Large intestine (tissue), 3 donors: ENCODE measurements at regions not wholly inside any gene's neighbourhood (a gene's known extent, or its start where the extent isn't known, plus 50 kb on each side); places are given as distances from the start of the nearest gene placed in this dataset.

Experiments
- DNase-seq, 2 donors: peaks; one replicate each; pipeline versions ENCODE4 v3.0.0 to v3.0.0-alpha.2; 2013
- H3K27ac ChIP-seq: one replicate; pipeline ENCODE4 v1.5.1; 2013; ENCODE audit warnings: low read length
- H3K27me3 ChIP-seq: 2 replicates; pipeline ENCODE4 v1.6.1; 2013; ENCODE audit warnings: low read length; ENCODE audit not compliant: control insufficient read depth, insufficient read depth
- H3K36me3 ChIP-seq: 2 replicates; pipeline ENCODE4 v1.6.1; 2013; ENCODE audit warnings: low read length; ENCODE audit not compliant: control insufficient read depth, insufficient read depth
- H3K4me1 ChIP-seq: one replicate; pipeline ENCODE4 v1.6.1; 2013; ENCODE audit warnings: low read length; ENCODE audit not compliant: control insufficient read depth, insufficient read depth
- H3K4me3 ChIP-seq: one replicate; pipeline ENCODE4 v1.5.1; 2013; ENCODE audit warnings: low read length
- H3K9me3 ChIP-seq: one replicate; pipeline ENCODE4 v1.6.1; 2013; ENCODE audit warnings: mild to moderate bottlenecking, low read depth, low read length, moderate library complexity; ENCODE audit not compliant: control insufficient read depth
- WGBS: methylation state at CpG from one replicate; pipeline ENCODE4 v1.1.5; 2013; ENCODE audit warnings: low lambda C conversion rate; ENCODE audit not compliant: insufficient coverage; 5-methylcytosine and 5-hydroxymethylcytosine counted together

DNA sequence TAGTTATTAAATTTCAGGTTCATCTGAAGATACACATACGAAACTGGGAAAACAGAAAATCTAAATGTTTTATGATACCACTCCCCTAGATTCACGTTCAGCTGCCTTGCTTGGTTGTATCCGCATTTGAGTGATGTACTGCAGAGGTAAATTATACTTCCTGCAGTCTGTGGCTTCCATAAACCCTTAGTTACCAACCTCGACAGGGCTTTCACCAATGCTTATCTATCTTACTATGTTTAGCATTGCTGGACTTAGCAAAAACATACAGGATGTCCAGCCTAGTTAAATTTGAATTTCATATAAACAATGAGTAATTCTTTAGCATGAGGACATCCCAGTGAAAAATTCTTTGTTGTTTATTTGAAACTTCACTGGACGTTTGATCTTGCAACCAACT is 108.8 kb downstream of the TMA16 start:
- no peak for DNase-seq
- no peaks in the 10 kb centered on the region for H3K27me3 ChIP-seq
- H3K4me1 ChIP-seq = no peaks in the 10 kb centered on the region
- 23% methylated on average over 3 of the region's 5 CpGs for WGBS
- H3K27ac ChIP-seq = no peak overlapping the region
- H3K4me3 ChIP-seq = no peak overlapping the region
- no peaks in the 10 kb centered on the region for H3K9me3 ChIP-seq
- H3K36me3 ChIP-seq = no peaks in the 10 kb centered on the region

DNA sequence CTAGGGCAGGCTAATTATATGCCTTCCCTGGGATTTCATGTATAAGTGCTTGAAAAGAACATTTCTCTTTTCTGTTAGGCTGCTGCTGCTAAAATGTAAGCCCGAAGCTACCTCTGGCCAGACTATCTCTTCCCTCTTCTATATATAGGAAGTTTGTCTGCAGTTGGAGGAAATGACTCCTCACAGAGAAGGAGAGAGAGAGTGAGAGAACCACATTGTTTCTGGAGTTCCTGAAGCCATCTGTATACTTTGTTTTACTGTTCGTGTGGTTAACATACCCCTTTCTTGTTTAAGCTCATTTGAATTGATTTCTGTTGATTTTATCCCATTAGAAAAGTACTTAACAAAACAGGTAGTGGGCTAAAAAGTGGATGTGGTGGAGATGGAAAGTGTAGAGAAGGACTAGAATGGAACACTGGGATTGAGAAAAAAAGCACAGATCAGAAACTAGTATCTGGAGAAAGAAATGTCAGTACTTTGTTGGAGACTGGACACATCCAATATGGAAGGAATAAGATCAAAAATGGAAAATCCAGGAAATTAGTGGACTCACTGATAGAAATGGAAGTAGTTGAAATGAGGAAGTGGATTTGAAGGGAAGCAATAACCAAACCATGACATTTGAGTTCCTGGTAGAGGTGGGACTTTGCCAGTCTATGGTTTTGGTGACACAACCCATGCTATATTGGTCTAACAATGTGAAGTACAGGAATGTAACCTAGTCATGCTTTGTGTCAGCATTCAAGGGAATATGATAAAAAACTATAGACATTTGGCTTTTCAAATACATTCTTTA is 112.6 kb downstream of the TMA16 start:
- WGBS = 83% methylated on average over 1 of the region's 2 CpGs

DNA sequence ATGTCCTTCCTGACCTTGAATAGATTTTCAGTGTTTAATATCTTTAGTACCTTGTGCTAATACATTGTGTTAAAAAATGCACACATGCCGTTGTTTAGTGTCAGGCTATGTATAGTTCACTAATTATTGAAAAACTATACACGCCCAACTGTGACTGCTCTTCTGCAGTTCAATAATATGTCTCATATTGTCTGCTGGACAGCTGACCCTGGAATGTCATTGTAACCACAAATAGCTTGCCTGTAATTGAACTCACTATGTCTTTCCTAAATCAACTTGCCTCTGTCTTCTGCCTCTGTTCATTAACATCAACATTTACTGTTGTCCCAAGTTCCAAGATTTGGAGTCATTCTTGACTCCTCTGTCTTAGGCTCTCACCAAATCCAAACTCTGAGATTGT is 114.5 kb downstream of the TMA16 start:
- Histone ChIP-seq H3K4me3 (no peak overlapping the region), H3K4me1 (no peaks in the 10 kb centered on the region), H3K9me3 (no peaks in the 10 kb centered on the region), H3K27me3 (no peaks in the 10 kb centered on the region), H3K27ac (no peak overlapping the region), H3K36me3 (no peaks in the 10 kb centered on the region)
- 86% methylated on average over 1 of the region's 2 CpGs for WGBS
- no peak for DNase-seq

More for the DNA sequence above, 112.6 kb downstream of the TMA16 start:
- no peaks in the 10 kb centered on the region for H3K9me3 ChIP-seq
- no peaks in the 10 kb centered on the region for H3K4me1 ChIP-seq
- no peaks in the 10 kb centered on the region for H3K27me3 ChIP-seq
- H3K36me3 ChIP-seq = no peaks in the 10 kb centered on the region
- no peak overlapping the region for H3K4me3 ChIP-seq
- DNase-seq = no peak
- no peak overlapping the region for H3K27ac ChIP-seq

DNA sequence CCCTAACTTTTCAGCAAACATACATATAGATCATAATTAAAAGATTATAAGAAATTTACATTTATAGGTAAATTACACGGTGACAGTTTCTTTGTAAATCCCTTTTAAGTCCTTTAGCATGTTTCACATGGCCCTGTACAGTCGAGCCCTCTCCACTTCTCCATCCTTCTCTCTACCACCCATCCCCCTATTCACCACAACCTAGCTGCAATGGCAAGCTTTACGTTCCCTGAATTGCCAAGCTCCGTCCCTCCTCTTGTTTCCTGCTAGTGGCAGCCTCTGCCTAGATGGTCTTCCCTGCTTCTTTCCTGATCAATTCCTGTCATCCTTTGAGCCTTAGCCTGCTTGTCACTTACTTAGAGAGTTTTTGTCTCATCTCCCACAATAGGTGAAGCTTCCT is 116.2 kb downstream of the TMA16 start:
- Histone ChIP-seq H3K4me1 (no peaks in the 10 kb centered on the region), H3K27ac (no peak overlapping the region), H3K36me3 (no peaks in the 10 kb centered on the region), H3K27me3 (no peaks in the 10 kb centered on the region), H3K4me3 (no peak overlapping the region), H3K9me3 (no peaks in the 10 kb centered on the region)
- no CpG with 5 or more reads among the region's 4 CpGs for WGBS
- no peak for DNase-seq

DNA sequence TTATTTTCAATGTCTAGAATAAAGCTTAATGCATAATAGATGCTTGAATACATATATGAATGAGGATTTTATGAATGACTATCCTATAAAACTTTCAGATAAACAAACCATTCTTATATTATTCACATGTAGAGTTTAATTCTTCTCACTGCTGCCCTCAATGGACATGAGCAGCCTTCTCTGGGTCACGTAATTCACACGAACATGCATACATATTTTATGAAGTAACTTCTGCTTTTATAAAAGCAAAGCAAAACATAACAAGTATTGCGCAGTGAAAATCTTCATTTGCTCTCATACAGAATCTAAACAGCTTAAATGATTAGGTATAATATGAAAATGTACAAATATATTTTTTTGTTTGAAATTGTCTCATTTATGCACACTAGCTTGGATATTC is 116.7 kb downstream of the TMA16 start:
- no peaks in the 10 kb centered on the region for H3K36me3 ChIP-seq
- no peaks in the 10 kb centered on the region for H3K27me3 ChIP-seq
- DNase-seq = no peak
- H3K27ac ChIP-seq = no peak overlapping the region
- H3K9me3 ChIP-seq = no peaks in the 10 kb centered on the region
- H3K4me3 ChIP-seq = no peak overlapping the region
- no peaks in the 10 kb centered on the region for H3K4me1 ChIP-seq
- 78% methylated on average over 3 of the region's 3 CpGs for WGBS

DNA sequence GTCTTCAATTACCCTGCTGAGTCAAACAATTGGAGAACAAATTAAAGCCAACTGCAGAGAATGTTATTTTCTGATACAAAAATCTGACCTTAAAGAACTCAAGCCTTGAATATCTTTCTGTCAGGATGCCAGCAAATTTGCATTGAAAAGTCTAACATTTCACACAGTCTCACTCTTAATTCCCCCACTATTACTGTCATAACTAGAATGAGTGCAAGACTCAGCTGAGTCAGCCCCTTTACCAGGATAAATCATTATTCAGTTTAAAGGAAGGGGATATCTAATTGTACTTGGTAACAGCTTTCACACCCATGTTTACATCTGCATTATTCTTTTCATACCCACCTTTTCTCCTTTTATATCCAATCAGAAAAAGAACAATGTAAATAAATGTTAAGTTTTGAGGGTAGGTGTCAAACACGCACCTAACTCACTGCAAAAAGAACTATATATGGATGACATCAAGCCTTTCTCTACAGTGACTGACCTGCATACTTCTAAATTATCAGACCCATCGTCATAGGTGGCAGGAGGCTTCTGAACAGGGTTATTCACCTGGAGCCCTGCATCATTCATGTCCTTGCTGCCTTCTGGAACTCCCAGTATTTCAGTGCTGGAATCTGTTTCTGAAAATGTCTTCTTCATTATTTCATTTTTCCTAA is 117.4 kb downstream of the TMA16 start:
- H3K27ac ChIP-seq = no peak overlapping the region
- H3K4me3 ChIP-seq = no peak overlapping the region
- H3K27me3 ChIP-seq = no peaks in the 10 kb centered on the region
- H3K4me1 ChIP-seq = no peaks in the 10 kb centered on the region
- WGBS = 100% methylated on average over 1 of the region's 2 CpGs
- H3K9me3 ChIP-seq = no peaks in the 10 kb centered on the region
- no peak for DNase-seq
- H3K36me3 ChIP-seq = no peaks in the 10 kb centered on the region

DNA sequence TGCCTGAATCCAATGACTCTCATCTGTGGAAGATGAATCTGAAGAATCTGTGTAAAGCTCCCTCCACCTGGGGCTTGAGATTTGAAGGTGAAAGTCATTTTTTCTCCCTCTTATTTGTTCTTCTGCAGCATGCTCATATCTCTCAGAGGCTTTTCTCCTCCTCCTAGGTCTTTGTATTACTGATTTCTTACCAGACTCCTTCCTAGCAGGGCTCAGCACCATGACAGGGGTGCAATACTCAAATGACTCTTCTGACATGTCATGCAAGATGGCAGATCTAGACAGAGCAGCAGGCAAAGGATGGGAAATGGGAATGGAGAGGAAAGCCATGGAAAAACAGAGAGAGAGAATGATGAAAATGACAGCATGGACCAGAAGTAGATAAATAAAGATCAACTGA is 118.3 kb downstream of the TMA16 start:
- no peaks in the 10 kb centered on the region for H3K9me3 ChIP-seq
- no peak overlapping the region for H3K27ac ChIP-seq
- H3K4me3 ChIP-seq = no peak overlapping the region
- no peaks in the 10 kb centered on the region for H3K36me3 ChIP-seq
- no peaks in the 10 kb centered on the region for H3K4me1 ChIP-seq
- DNase-seq = no peak
- H3K27me3 ChIP-seq = no peaks in the 10 kb centered on the region

DNA sequence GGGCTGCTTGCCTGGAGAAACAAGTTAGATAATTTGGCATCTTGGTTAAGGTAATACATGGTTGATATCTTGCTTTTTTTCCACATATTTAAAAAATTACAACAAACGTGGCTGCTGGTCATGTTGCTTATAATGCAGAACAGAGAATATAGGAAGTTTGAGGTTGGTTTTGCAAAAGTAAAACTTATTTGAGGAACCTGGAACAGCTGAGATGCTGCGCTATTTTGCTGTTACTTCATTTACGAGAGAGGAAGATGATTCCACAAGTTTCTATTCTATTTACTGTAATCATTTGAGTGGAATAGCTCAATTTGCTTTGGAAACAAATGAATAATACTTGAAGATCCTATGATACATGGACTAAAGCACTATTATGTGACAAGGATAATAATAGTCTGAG is 118.9 kb downstream of the TMA16 start:
- H3K4me1 ChIP-seq = no peaks in the 10 kb centered on the region

DNA sequence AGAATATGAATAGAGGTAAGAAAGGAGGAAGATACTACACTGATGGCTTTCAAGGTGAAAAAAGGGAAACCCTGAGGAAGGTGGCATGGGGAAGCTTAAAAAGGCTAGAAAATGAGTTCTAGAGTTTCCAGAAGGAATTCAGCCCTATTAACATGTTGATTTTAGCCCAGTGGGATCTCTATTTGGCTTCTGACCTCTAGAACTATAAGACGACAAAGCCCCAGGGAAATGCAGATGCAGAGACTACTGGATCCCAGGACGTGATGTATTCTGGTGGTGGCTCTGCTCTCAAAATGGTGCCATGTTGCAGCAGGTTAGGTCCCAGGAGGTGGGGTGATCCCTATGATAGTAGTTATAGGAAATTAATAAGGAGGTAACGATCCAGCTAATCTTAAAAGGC is 120.4 kb downstream of the TMA16 start:
- Histone ChIP-seq H3K27ac (no peak overlapping the region), H3K4me3 (no peak overlapping the region), H3K4me1 (no peaks in the 10 kb centered on the region), H3K27me3 (no peaks in the 10 kb centered on the region), H3K9me3 (no peaks in the 10 kb centered on the region), H3K36me3 (no peaks in the 10 kb centered on the region)
- DNase-seq = no peak
- WGBS = 95% methylated on average over 2 of the region's 3 CpGs

More for the DNA sequence above, 118.9 kb downstream of the TMA16 start:
- Histone ChIP-seq H3K9me3 (no peaks in the 10 kb centered on the region), H3K27me3 (no peaks in the 10 kb centered on the region), H3K36me3 (no peaks in the 10 kb centered on the region), H3K4me3 (no peak overlapping the region), H3K27ac (no peak overlapping the region)
- WGBS = 85% methylated on average over 3 of the region's 3 CpGs
- no peak for DNase-seq

DNA sequence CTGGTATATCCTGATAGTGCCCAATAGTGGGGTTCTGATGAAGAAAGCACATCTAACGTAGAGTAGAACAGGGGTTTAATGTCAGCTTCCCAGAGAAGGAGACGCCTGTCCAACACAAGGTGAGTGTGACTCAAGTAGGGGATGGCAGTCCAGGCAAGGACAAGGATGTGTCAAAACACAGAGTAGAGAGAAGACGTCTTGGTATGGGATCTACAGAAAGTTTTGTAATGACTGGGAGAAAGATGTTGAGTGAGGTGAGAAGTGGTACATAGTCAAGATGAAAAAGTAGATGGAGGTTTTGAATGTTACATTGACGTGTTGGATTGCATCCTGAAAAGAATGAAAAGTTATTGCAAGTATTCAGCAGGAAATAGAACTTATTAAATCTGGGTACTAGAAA is 124.4 kb downstream of the TMA16 start:
- Histone ChIP-seq H3K4me3 (no peak overlapping the region), H3K27ac (no peak overlapping the region), H3K4me1 (no peaks in the 10 kb centered on the region), H3K27me3 (no peaks in the 10 kb centered on the region), H3K9me3 (no peaks in the 10 kb centered on the region), H3K36me3 (no peaks in the 10 kb centered on the region)
- WGBS = 95% methylated on average over 2 of the region's 4 CpGs
- DNase-seq = no peak

DNA sequence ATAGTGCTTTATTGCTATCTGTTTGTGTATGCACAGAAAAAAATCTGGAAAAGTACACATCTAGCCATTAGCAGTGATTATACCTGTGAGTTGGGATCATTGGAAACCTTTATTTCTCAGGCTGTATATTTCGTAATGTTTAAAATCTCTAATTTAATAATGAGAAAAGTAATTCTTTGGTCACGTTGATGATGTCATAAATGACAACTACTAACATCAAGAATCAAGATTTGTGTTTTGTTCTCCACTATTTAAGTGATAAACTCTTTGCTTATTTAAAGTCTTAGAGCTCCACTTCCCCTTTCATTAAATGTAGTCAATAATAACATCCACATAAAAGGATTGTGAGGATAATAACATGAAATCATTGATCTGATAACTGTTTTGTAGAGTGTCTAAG is 126.2 kb downstream of the TMA16 start:
- H3K36me3 ChIP-seq = no peaks in the 10 kb centered on the region
- WGBS = 100% methylated on average over 1 of the region's 2 CpGs
- no peaks in the 10 kb centered on the region for H3K27me3 ChIP-seq
- H3K4me3 ChIP-seq = no peak overlapping the region
- DNase-seq = no peak
- no peak overlapping the region for H3K27ac ChIP-seq
- no peaks in the 10 kb centered on the region for H3K4me1 ChIP-seq
- H3K9me3 ChIP-seq = no peaks in the 10 kb centered on the region
